A549 (cell line): ENCODE measurements at regions not wholly inside any gene's neighbourhood (a gene's known extent, or its start where the extent isn't known, plus 50 kb on each side); places are given as distances from the start of the nearest gene placed in this dataset.

ENCODE experiments used
- CHD2 ChIP-seq: fragments of 150-350 bp; IDR thresholded peaks from 2 replicates; pipeline ENCODE4 v1.6.1; 2014; ENCODE audit warnings: low read length; ENCODE audit not compliant: partially characterized antibody
- POLR2A ChIP-seq: IDR thresholded peaks from 2 replicates; pipeline ENCODE4 v1.6.1; 2012; ENCODE audit warnings: mild to moderate bottlenecking, low read length
- TF ChIP-seq, protein P1 (sequence below): fragments of >200 bp; sonication (Bioruptor Twin); formaldehyde crosslinking; IDR thresholded peaks from 3 replicates; pipeline ENCODE4 v1.5.1; 2016

DNA sequence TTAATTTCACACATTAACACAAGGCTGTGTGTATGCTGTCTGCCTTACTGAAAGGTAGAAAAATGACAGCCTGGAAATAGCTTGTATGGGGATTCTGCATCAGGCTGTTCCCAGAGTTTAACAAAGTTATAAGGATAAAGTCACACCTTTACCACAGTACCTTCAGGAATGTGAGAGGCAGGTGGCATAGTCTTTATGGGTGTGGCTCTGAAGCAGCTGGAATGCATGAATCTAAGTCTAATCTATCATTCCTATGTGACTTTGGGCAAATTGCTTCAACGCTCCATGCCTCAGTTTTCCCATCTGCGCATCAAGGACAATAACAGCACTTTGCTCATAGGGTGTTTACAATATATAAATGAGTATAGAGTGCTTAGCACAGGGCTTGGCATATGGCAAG, 84.2 kb upstream of the EGFL6 start:
- TF ChIP-seq, protein P1, sequence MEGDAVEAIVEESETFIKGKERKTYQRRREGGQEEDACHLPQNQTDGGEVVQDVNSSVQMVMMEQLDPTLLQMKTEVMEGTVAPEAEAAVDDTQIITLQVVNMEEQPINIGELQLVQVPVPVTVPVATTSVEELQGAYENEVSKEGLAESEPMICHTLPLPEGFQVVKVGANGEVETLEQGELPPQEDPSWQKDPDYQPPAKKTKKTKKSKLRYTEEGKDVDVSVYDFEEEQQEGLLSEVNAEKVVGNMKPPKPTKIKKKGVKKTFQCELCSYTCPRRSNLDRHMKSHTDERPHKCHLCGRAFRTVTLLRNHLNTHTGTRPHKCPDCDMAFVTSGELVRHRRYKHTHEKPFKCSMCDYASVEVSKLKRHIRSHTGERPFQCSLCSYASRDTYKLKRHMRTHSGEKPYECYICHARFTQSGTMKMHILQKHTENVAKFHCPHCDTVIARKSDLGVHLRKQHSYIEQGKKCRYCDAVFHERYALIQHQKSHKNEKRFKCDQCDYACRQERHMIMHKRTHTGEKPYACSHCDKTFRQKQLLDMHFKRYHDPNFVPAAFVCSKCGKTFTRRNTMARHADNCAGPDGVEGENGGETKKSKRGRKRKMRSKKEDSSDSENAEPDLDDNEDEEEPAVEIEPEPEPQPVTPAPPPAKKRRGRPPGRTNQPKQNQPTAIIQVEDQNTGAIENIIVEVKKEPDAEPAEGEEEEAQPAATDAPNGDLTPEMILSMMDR, result no peak
- TF ChIP-seq CHD2, result no peak
- no peak for TF ChIP-seq POLR2A
